ENCODE measurements at regions not wholly inside any gene's neighbourhood (a gene's known extent, or its start where the extent isn't known, plus 50 kb on each side); places are given as distances from the start of the nearest gene placed in this dataset.

DNA sequence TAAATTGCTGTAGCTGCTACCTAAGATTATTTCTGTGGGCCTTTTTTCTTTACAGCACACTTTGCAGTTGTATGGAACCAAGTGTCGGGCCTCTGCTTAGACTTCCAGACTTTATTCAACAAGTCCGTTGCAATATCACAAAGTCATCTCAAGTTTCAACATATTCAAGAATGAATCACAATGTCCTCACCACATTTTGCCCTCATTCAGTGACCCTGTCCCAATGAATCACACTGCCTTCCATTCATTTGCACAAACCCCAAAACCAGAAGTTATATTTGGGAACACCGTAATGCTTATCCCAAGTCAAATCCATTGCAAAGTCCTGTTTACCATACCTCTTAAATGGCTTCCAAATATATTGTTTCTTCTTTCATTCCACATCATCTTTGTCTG is 439.6 kb downstream of the CSNK1G3 start:
- ChIA-PET POLR2A (no interaction called here), CTCF (no interaction called here)
- DNase-seq (ENCODE audit: low read depth) = peak; percentile 81
- Histone ChIP-seq H3K27me3 (ENCODE audit: control insufficient read depth, insufficient read depth, low read length) (no peaks in the 10 kb centered on the region; the same call in 1 of the 2 replicates), H3K4me3 (ENCODE audit: low read depth, low read length) (no peak overlapping the region), H3K36me3 (ENCODE audit: control insufficient read depth, insufficient read depth, low read length) (no peaks in the 10 kb centered on the region)
- TF ChIP-seq, protein P1, sequence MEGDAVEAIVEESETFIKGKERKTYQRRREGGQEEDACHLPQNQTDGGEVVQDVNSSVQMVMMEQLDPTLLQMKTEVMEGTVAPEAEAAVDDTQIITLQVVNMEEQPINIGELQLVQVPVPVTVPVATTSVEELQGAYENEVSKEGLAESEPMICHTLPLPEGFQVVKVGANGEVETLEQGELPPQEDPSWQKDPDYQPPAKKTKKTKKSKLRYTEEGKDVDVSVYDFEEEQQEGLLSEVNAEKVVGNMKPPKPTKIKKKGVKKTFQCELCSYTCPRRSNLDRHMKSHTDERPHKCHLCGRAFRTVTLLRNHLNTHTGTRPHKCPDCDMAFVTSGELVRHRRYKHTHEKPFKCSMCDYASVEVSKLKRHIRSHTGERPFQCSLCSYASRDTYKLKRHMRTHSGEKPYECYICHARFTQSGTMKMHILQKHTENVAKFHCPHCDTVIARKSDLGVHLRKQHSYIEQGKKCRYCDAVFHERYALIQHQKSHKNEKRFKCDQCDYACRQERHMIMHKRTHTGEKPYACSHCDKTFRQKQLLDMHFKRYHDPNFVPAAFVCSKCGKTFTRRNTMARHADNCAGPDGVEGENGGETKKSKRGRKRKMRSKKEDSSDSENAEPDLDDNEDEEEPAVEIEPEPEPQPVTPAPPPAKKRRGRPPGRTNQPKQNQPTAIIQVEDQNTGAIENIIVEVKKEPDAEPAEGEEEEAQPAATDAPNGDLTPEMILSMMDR (IDR thresholded peaks at IDR 0.05; ENCODE audit: insufficient read depth, low read depth, low read length) = no peak

- POLR2A ChIA-PET = no interaction called here
- CTCF ChIA-PET = no interaction called here
- Histone ChIP-seq H3K27me3 (ENCODE audit: control insufficient read depth, insufficient read depth, low read length) (no peaks in the 10 kb centered on the region; the same call in 1 of the 2 replicates), H3K36me3 (ENCODE audit: control insufficient read depth, insufficient read depth, low read length) (no peaks in the 10 kb centered on the region), H3K4me3 (ENCODE audit: low read depth, low read length) (no peak overlapping the region)
- DNase-seq (ENCODE audit: low read depth) = no peak
- TF ChIP-seq, protein P1 (IDR thresholded peaks at IDR 0.05; ENCODE audit: insufficient read depth, low read depth, low read length) = no peak
These were observed 439.0 kb downstream of the CSNK1G3 start for GRCh38 chr5:123950701-123951581.

DNA sequence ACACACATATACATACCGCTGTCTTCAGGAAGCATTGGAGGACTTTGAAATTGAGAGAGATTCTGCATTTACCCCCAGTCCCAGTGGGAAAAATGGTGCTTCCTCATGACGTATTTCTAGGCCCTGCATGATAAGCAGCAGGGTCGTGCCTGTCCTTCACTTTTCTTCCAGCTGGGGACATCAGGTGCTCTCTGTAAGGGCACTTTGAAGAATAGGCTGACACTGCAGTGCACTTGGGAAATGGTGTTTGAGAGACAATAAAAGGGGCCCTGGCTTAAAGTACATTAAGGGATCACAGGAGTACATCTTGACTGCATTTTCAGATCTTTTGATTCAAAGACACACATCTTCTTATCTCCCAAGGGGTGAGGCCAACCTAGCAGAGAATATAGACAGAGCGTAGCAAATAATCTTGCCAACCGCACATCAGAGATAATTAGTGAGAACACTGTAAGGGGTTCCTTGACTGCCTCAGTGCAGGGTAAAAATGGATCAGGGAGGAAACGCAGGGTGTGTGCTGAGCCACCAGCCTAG is 437.9 kb downstream of the CSNK1G3 start:
- H3K36me3 ChIP-seq (ENCODE audit: control insufficient read depth, insufficient read depth, low read length) = no peaks in the 10 kb centered on the region
- no peak for DNase-seq (ENCODE audit: low read depth)
- ChIA-PET POLR2A (no interaction called here), CTCF (no interaction called here)
- no peak overlapping the region for H3K4me3 ChIP-seq (ENCODE audit: low read depth, low read length)
- no peaks in the 10 kb centered on the region for H3K27me3 ChIP-seq (ENCODE audit: control insufficient read depth, insufficient read depth, low read length)
- TF ChIP-seq, protein P1 (IDR thresholded peaks at IDR 0.05; ENCODE audit: insufficient read depth, low read depth, low read length) = no peak

DNA sequence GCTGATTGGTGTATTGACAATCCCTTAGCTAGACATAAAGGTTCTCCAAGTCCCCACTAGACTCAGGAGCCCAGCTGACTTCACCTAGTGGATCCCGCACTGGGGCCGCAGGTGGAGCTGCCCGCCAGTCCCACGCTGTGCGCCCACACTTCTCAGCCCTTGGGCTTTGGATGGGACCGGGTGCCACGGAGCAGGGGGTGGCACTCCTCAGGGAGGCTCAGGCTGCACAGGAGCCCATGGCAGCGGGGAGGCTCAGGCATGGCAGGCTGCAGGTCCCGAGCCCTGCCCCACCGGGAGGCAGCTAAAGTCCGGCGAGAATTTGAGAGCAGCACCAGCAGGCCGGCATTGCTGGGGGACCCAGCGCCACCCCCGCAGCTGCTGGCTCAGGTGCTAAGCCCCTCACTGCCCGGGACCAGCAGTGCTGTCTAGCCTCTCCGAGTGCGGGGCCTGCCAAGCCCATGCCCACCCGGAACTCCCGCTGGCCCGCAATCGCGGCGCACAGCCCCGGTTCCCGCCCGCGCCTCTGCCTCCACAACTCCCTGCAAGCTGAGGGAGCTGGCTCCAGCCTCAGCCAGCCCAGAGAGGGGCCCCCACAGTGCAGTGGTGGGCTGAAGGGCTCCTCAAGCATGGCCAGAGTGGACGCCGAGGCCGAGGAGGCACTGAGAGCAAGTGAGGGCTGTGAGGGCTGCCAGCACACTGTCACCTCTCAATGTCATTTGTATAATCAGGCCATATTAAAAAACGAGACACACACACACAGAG is 437.2 kb downstream of the CSNK1G3 start:
- no peaks in the 10 kb centered on the region for H3K36me3 ChIP-seq (ENCODE audit: control insufficient read depth, insufficient read depth, low read length)
- H3K4me3 ChIP-seq (ENCODE audit: low read depth, low read length) = no peak overlapping the region
- TF ChIP-seq, protein P1 (IDR thresholded peaks at IDR 0.05; ENCODE audit: insufficient read depth, low read depth, low read length) = no peak
- ChIA-PET POLR2A (no interaction called here), CTCF (no interaction called here)
- no peak for DNase-seq (ENCODE audit: low read depth)
- H3K27me3 ChIP-seq (ENCODE audit: control insufficient read depth, insufficient read depth, low read length) = no peaks in the 10 kb centered on the region

- H3K27me3 ChIP-seq (ENCODE audit: control insufficient read depth, insufficient read depth, low read length) = no peaks in the 10 kb centered on the region
- ChIA-PET POLR2A (no interaction called here), CTCF (no interaction called here)
- DNase-seq (ENCODE audit: low read depth) = no peak
- H3K4me3 ChIP-seq (ENCODE audit: low read depth, low read length) = no peak overlapping the region
- H3K36me3 ChIP-seq (ENCODE audit: control insufficient read depth, insufficient read depth, low read length) = no peaks in the 10 kb centered on the region
- TF ChIP-seq, protein P1 (IDR thresholded peaks at IDR 0.05; ENCODE audit: insufficient read depth, low read depth, low read length) = no peak
These were observed 435.8 kb downstream of the CSNK1G3 start for GRCh38 chr5:123947797-123948196.
